Caco-2 (cell line): ENCODE measurements at regions not wholly inside any gene's neighbourhood (a gene's known extent, or its start where the extent isn't known, plus 50 kb on each side); places are given as distances from the start of the nearest gene placed in this dataset.

ENCODE experiments used
- BruUV-seq: library from RNA; stranded (reverse); fragments of 400-500 nt; replicated peaks from 2 replicates; lab custom pipeline; 2021; lab: Mats Ljungman, UMichigan
- CTCF ChIA-PET: fragments of 300-600 bp; sonication (Branson Sonifier 250); formaldehyde crosslinking; loops from one replicate; lab custom pipeline; 2022; ENCODE audit warnings: antibody characterized with exemption; lab: Charles Lee
- POLR2A ChIA-PET: fragments of 300-600 bp; sonication (Branson Sonifier 250); formaldehyde crosslinking; loops from one replicate; lab custom pipeline; 2022; ENCODE audit warnings: antibody characterized with exemption; lab: Charles Lee
- DNase-seq, 2 experiments: peaks; one replicate each; pipeline versions ENCODE4 v3.0.0 to v3.0.0-alpha.2; 2020 to 2022
- H3K27me3 ChIP-seq: replicated peaks from 2 replicates; pipeline ENCODE4 v1.6.0; 2011; ENCODE audit warnings: low read length; ENCODE audit not compliant: control insufficient read depth, insufficient read depth
- H3K36me3 ChIP-seq: 2 replicates; pipeline ENCODE4 v1.5.1; 2011; ENCODE audit warnings: low read length; ENCODE audit not compliant: control insufficient read depth, insufficient read depth
- H3K4me1 ChIP-seq: fragments of 250-450 bp; sonication (Bioruptor Pico); 2 replicates; pipeline ENCODE4 v1.5.1; 2020; ENCODE audit warnings: mild to moderate bottlenecking
- H3K4me3 ChIP-seq: 2 replicates; pipeline ENCODE4 v1.5.1; 2011; ENCODE audit warnings: low read depth, mild to moderate bottlenecking, control low read depth, low read length
- H3K9me3 ChIP-seq: fragments of 250-450 bp; sonication (Bioruptor Pico); 2 replicates; pipeline ENCODE4 v1.5.1; 2020; ENCODE audit warnings: mild to moderate bottlenecking, moderate library complexity
- H3K27ac Mint-ChIP-seq: one replicate; pipeline ENCODE4 v1.8.0; 2022; ENCODE audit warnings: mixed read lengths; ENCODE audit not compliant: unreplicated experiment
- H3K27me3 Mint-ChIP-seq: one replicate; pipeline ENCODE4 v1.8.0; 2022; ENCODE audit warnings: mixed read lengths; ENCODE audit not compliant: insufficient read depth, unreplicated experiment
- H3K36me3 Mint-ChIP-seq: one replicate; pipeline ENCODE4 v1.8.0; 2022; ENCODE audit warnings: mild to moderate bottlenecking, mixed read lengths; ENCODE audit not compliant: insufficient read depth, unreplicated experiment
- H3K4me1 Mint-ChIP-seq: one replicate; pipeline ENCODE4 v1.8.0; 2022; ENCODE audit warnings: low read depth, mixed read lengths; ENCODE audit not compliant: unreplicated experiment
- H3K4me3 Mint-ChIP-seq: one replicate; pipeline ENCODE4 v1.8.0; 2022; ENCODE audit warnings: mild to moderate bottlenecking, moderate library complexity, mixed read lengths; ENCODE audit not compliant: unreplicated experiment
- H3K9me3 Mint-ChIP-seq: one replicate; pipeline ENCODE4 v1.8.0; 2022; ENCODE audit warnings: mixed read lengths; ENCODE audit not compliant: unreplicated experiment
- CTCF ChIP-seq, 2 experiments: fragments of 200-600 bp in 1 of 2; IDR thresholded peaks; 1 replicate in 1 of 2; 2 replicates in 1 of 2; pipeline versions ENCODE4 v1.5.1 to v1.8.0; 2011 to 2022; ENCODE audit warnings: antibody characterized with exemption in 1 of 2, control low read depth in 1 of 2, inconsistent platforms in 1 of 2, low read depth in 1 of 2, low read length in 1 of 2, mild to moderate bottlenecking in 1 of 2, moderate library complexity in 1 of 2; ENCODE audit not compliant: insufficient read depth in 1 of 2, severe bottlenecking in 1 of 2, unreplicated experiment in 1 of 2
- intact Hi-C: fragments of 100-400 bp; cut with micrococcal nuclease; formaldehyde crosslinking; loops from one replicate; pipeline ENCODE4 v1.10.0; 2022; ENCODE audit not compliant: unreplicated experiment

DNA sequence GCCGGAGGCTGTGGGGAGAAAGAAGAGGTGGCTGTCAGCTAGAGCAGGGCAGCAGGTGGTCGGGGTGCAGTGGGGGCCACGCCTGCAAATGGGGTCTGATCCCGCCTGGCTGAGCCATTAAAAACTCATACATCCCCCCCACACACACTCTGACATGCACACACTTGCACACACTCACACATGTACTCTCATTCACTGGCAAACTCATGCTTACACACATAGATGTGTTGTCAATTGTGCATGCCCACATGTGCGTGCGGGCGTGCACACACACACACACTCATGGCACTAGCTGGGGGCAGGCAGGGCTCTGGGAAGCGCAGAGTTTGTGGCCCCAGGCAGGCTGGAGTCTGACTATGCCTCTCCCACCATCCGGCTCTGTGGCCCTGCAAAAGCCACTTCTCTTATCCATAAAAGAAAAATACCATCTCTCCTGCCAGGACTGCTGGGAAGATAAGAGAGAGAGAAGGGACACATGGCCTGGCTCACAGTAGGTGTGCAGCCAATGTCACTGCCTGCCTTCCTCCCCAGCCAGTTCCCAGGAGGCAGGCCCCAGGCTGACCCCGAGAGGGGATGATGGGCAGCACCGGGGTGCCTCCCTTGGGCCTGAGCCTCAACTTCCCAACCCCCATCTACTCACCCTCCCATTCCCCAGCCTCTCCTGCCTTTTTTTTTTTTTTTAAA, 163.5 kb upstream of the LINGO1 start:
- no TSS peak for BruUV-seq
- Mint-ChIP-seq H3K4me3 (no peak overlapping the region), H3K27me3 (peaks cover 20% of the 10 kb centered on the region), H3K9me3 (no peaks in the 10 kb centered on the region), H3K36me3 (no peaks in the 10 kb centered on the region), H3K4me1 (no peaks in the 10 kb centered on the region), H3K27ac (no peak overlapping the region)
- Histone ChIP-seq H3K9me3 (no peaks in the 10 kb centered on the region), H3K4me1 (no peaks in the 10 kb centered on the region), H3K36me3 (no peaks in the 10 kb centered on the region), H3K4me3 (no peak overlapping the region), H3K27me3 (no peaks in the 10 kb centered on the region)
- no peak for TF ChIP-seq CTCF (IDR thresholded peaks at IDR 0.05; ENCODE audit: insufficient read depth in 1 of 2, low read depth in 1 of 2, low read length in 1 of 2, severe bottlenecking in 1 of 2, unreplicated experiment in 1 of 2)
- POLR2A ChIA-PET: no interaction called here
- intact Hi-C loops: no loop called here
- CTCF ChIA-PET: interaction anchor here (0.5 kb wide), 1 partner anchor 846 kb away, joined by 5 read pairs; no protein-coding TSS in a partner anchor
- DNase-seq: no peak

DNA sequence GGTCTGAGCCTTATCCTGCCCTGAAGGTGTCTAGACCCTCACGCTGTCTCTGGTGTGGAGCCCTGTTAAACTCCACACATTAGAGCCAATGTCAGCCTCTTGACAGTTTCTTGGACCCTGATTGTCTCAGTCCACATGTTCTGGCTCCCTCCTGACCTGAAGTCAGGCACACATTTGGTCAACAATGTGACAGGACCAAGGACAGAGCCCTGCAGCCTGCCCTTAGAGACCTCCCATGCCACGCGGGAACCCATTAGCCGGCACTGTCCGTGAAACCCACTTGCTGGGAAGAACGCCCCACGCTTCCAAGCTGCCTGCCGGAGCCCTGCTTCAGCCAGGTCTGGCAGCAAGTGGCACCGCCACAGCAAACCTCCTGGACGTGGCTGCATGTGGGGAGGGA, 162.7 kb upstream of the LINGO1 start:
- Mint-ChIP-seq H3K27ac (no peak overlapping the region), H3K27me3 (peaks cover 18% of the 10 kb centered on the region), H3K36me3 (no peaks in the 10 kb centered on the region), H3K4me3 (no peak overlapping the region), H3K9me3 (no peaks in the 10 kb centered on the region), H3K4me1 (no peaks in the 10 kb centered on the region)
- no peaks in the 10 kb centered on the region for H3K9me3 ChIP-seq
- no TSS peak for BruUV-seq
- no peak for DNase-seq
- TF ChIP-seq CTCF (IDR thresholded peaks at IDR 0.05; ENCODE audit: insufficient read depth in 1 of 2, low read depth in 1 of 2, low read length in 1 of 2, severe bottlenecking in 1 of 2, unreplicated experiment in 1 of 2): no peak
- H3K4me1 ChIP-seq: no peaks in the 10 kb centered on the region
- no peaks in the 10 kb centered on the region for H3K36me3 ChIP-seq
- intact Hi-C loops: no loop called here
- H3K27me3 ChIP-seq: no peaks in the 10 kb centered on the region
- CTCF ChIA-PET: interaction anchor here (0.5 kb wide), 1 partner anchor 846 kb away, joined by 5 read pairs; no protein-coding TSS in a partner anchor
- POLR2A ChIA-PET: no interaction called here
- H3K4me3 ChIP-seq: no peak overlapping the region

DNA sequence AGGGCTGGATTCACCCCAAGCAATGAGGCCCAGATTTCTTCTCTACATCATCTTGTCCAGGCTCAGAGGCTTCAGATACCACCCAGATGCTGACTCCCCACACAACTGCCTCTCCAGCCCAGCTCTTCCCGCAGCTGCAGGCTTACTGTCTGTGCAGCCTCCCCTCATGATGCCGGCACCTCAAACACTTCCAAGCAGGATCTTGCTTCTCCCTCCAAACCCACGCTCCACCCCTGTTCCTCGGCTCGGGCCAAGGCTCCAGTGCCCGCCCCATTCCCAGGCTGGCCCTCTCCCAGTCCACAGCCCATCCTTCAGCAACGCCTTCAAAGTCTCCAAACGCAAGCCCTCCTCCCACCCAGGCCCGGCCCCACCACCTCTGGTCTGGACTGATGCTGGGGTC, 159.2 kb upstream of the LINGO1 start:
- H3K36me3 Mint-ChIP-seq: no peaks in the 10 kb centered on the region

More for the DNA sequence above, 159.2 kb upstream of the LINGO1 start:
- H3K4me3 ChIP-seq: no peak overlapping the region
- no peaks in the 10 kb centered on the region for H3K9me3 ChIP-seq
- H3K36me3 ChIP-seq: no peaks in the 10 kb centered on the region
- Mint-ChIP-seq H3K4me1 (no peaks in the 10 kb centered on the region), H3K27me3 (peaks cover 15% of the 10 kb centered on the region), H3K27ac (no peak overlapping the region), H3K4me3 (no peak overlapping the region), H3K9me3 (no peaks in the 10 kb centered on the region)
- H3K27me3 ChIP-seq: no peaks in the 10 kb centered on the region
- POLR2A ChIA-PET: no interaction called here
- no peak for DNase-seq
- no peaks in the 10 kb centered on the region for H3K4me1 ChIP-seq
- no TSS peak for BruUV-seq
- intact Hi-C loops: no loop called here
- no peak for TF ChIP-seq CTCF (IDR thresholded peaks at IDR 0.05; ENCODE audit: insufficient read depth in 1 of 2, low read depth in 1 of 2, low read length in 1 of 2, severe bottlenecking in 1 of 2, unreplicated experiment in 1 of 2)
- CTCF ChIA-PET: no interaction called here
